K562 (cell line): ENCODE measurements at regions not wholly inside any gene's neighbourhood (a gene's known extent, or its start where the extent isn't known, plus 50 kb on each side); places are given as distances from the start of the nearest gene placed in this dataset.

Experiments used
- ATAC-seq: fragments of 200-7000 bp; cut with Tn5 transposase; 3 replicates; pipeline ENCODE4 v1.9.1; 2020; ENCODE audit warnings: moderate library complexity
- BruUV-seq: library from RNA; stranded (reverse); fragments of 400-500 nt; replicated peaks from 2 replicates; lab custom pipeline; 2021; lab: Mats Ljungman, UMichigan
- CTCF ChIA-PET: fragments of 300-600 bp; formaldehyde crosslinking; extraction: SDS; loops from one replicate; lab custom pipeline; 2021; ENCODE audit warnings: low intra/inter-chr PET ratio; lab: Yijun Ruan, JAX
- POLR2A ChIA-PET: fragments of 300-600, 350-650 bp; sonication (Branson Sonifier 250); formaldehyde crosslinking; extraction: SDS; loops from one replicate; lab custom pipeline; 2021; ENCODE audit warnings: antibody characterized with exemption, inconsistent platforms; lab: Yijun Ruan, JAX
- DNase-seq, 4 experiments: peaks; one replicate each; pipeline versions ENCODE4 v3.0.0 to v3.0.0-alpha.2; 2011 to 2018; ENCODE audit warnings: low spot score in 3 of 4, mixed read lengths in 3 of 4; ENCODE audit errors: extremely low read depth in 1 of 4
- FAIRE-seq: peaks from 2 replicates; lab custom pipeline; 2011; peaks lifted over from hg19 to GRCh38; lab: Jason Lieb, UNC
- H2AFZ ChIP-seq: 2 replicates; pipeline ENCODE4 v1.6.0; 2011; ENCODE audit warnings: low read depth, low read length, control low read depth, inconsistent platforms
- H3K27ac ChIP-seq: fragments of 200-600 bp; 3 replicates; pipeline ENCODE4 v1.8.0; 2011; ENCODE audit warnings: low read depth, mild to moderate bottlenecking, control low read depth, inconsistent platforms, low read length, moderate library complexity, mixed read lengths; ENCODE audit errors: extremely low read depth
- H3K27me3 ChIP-seq, 2 experiments: fragments of 300-600 bp in 1 of 2; 2 replicates in 1 of 2; 3 replicates in 1 of 2; pipeline versions ENCODE4 v1.6.0 to v1.8.0; 2011; ENCODE audit warnings: inconsistent platforms in 2 of 2, low read length in 2 of 2, mild to moderate bottlenecking in 1 of 2, mixed read lengths in 1 of 2, moderate library complexity in 1 of 2; ENCODE audit not compliant: control insufficient read depth in 2 of 2, insufficient read depth in 2 of 2
- H3K36me3 ChIP-seq: fragments of 300-600 bp; 3 replicates; pipeline ENCODE4 v1.8.0; 2011; ENCODE audit warnings: mild to moderate bottlenecking, low read length, inconsistent platforms; ENCODE audit not compliant: control insufficient read depth, insufficient read depth
- H3K4me1 ChIP-seq, 2 experiments: fragments of 200-600 bp in 1 of 2; replicated peaks in 1 of 2; 2 replicates in 1 of 2; 3 replicates in 1 of 2; pipeline versions ENCODE4 v1.5.1 to v1.8.0; 2011; ENCODE audit warnings: inconsistent platforms in 2 of 2, low read length in 2 of 2, mild to moderate bottlenecking in 1 of 2, mixed read lengths in 1 of 2, moderate library complexity in 1 of 2; ENCODE audit not compliant: control insufficient read depth in 2 of 2, insufficient read depth in 2 of 2
- H3K4me2 ChIP-seq: 2 replicates; pipeline ENCODE4 v1.6.1; 2011; ENCODE audit warnings: low read length, control low read depth, inconsistent platforms, mixed read lengths; ENCODE audit not compliant: insufficient read depth
- H3K4me3 ChIP-seq: fragments of 200-600 bp; sonication (generic), shearing (Covaris generic); 2 replicates; pipeline ENCODE4 v1.5.1; 2016; ENCODE audit warnings: control low read depth, inconsistent platforms
- H3K79me2 ChIP-seq: fragments of 200-600 bp; 3 replicates; pipeline ENCODE4 v1.8.0; 2011; ENCODE audit warnings: low read length, inconsistent platforms; ENCODE audit not compliant: control insufficient read depth, insufficient read depth
- H3K9ac ChIP-seq, 2 experiments: 2 replicates each; pipeline versions ENCODE4 v1.6.0 to v1.6.1; 2011; ENCODE audit warnings: low read depth in 2 of 2, low read length in 2 of 2, control low read depth in 1 of 2, inconsistent platforms in 1 of 2, mild to moderate bottlenecking in 1 of 2, mixed read lengths in 1 of 2; ENCODE audit not compliant: insufficient read depth in 1 of 2
- H3K9me1 ChIP-seq: one replicate; pipeline ENCODE4 v1.6.0; 2011; ENCODE audit warnings: inconsistent platforms, mild to moderate bottlenecking, low read length, moderate library complexity; ENCODE audit not compliant: control insufficient read depth, insufficient read depth
- H3K9me3 ChIP-seq: replicated peaks from 2 replicates; pipeline ENCODE4 v1.5.1; 2011; ENCODE audit warnings: low read depth, low read length, inconsistent platforms; ENCODE audit not compliant: control insufficient read depth, insufficient read depth
- H4K20me1 ChIP-seq: replicated peaks from 2 replicates; pipeline ENCODE4 v1.6.1; 2011; ENCODE audit warnings: low read length, inconsistent platforms, mixed read lengths; ENCODE audit not compliant: control insufficient read depth, insufficient read depth
- MBD2 ChIP-seq: sonication (generic); IDR thresholded peaks from 2 replicates; pipeline ENCODE4 v1.6.1; 2016; ENCODE audit warnings: low read depth, borderline replicate concordance
- PHF21A ChIP-seq: fragments of 450-650 bp; IDR thresholded peaks from 2 replicates; pipeline ENCODE4 v1.6.1; 2017; ENCODE audit warnings: low read depth, borderline replicate concordance
- RFX7 ChIP-seq: fragments of 250-450 bp; sonication (Bioruptor Pico); IDR thresholded peaks from 2 replicates; pipeline ENCODE4 v1.5.1; 2021; ENCODE audit warnings: mild to moderate bottlenecking
- SFPQ ChIP-seq: fragments of 200-400 bp; formaldehyde crosslinking; IDR thresholded peaks from 2 replicates; pipeline ENCODE4 v1.6.1; 2017; ENCODE audit warnings: mild to moderate bottlenecking, low read depth, low read length, moderate library complexity
- ZNF696 ChIP-seq: fragments of 250-450 bp; sonication (Bioruptor Pico); conservative IDR thresholded peaks from 2 replicates; pipeline ENCODE4 v1.4.0; 2020; ENCODE audit warnings: mild to moderate bottlenecking, moderate library complexity
- WGBS: fragments of 100-300 bp; shearing (Covaris generic); methylation state at CpG from one replicate; pipeline ENCODE4 v1.1.6; 2016; ENCODE audit warnings: low coverage, mixed read lengths; ENCODE audit not compliant: insufficient coverage; ENCODE audit errors: missing lambda C conversion rate; 5-methylcytosine and 5-hydroxymethylcytosine counted together
- in situ Hi-C: fragments of 300-500 bp; cut with MboI; formaldehyde crosslinking; loops from 4 replicates; pipeline ENCODE4 v1.15.0; 2018; ENCODE audit warnings: inconsistent platforms, mixed read lengths
- intact Hi-C: fragments of 100-400 bp; cut with micrococcal nuclease; formaldehyde crosslinking; loops from 2 replicates; pipeline ENCODE4 v1.14.2; 2022

- no peak overlapping the region for H2AFZ ChIP-seq
- no peaks in the 10 kb centered on the region for H3K36me3 ChIP-seq
- H4K20me1 ChIP-seq = no peaks in the 10 kb centered on the region
- in situ Hi-C loops (no loop called here), intact Hi-C loops (no loop called here)
- no peak overlapping the region for H3K4me3 ChIP-seq
- no peaks in the 10 kb centered on the region for H3K4me1 ChIP-seq
- peaks cover 7 to 13% of the 10 kb centered on the region in 2 experiments; a peak in 3 of 5 replicates for H3K27me3 ChIP-seq
- no peaks in the 10 kb centered on the region for H3K9me1 ChIP-seq
- TF ChIP-seq SFPQ (no peak), PHF21A (no peak), MBD2 (no peak), ZNF696 (no peak), RFX7 (CRISPR knock-in tag) (no peak)
- no peak overlapping the region for H3K4me2 ChIP-seq
- no peaks in the 10 kb centered on the region for H3K9me3 ChIP-seq
- no peaks in the 10 kb centered on the region for H3K79me2 ChIP-seq
- no peak for ATAC-seq
- ChIA-PET POLR2A (no interaction called here), CTCF (interaction anchor here (0.9 kb wide), 1 partner anchor 85 kb away, joined by 3 read pairs; no protein-coding TSS in a partner anchor)
- FAIRE-seq = no peak
- H3K9ac ChIP-seq = no peak overlapping the region
- H3K27ac ChIP-seq = no peak overlapping the region
- 0% methylated on average over 1 of the region's 1 CpG for WGBS
- DNase-seq = no peak
- no TSS peak for BruUV-seq
Measured at GRCh38 chr3:194928227-194928626, 242.5 kb downstream of the FAM43A start.
